Activated naive CD8-positive, alpha-beta T cell treated with anti-CD3 and anti-CD28 coated beads, Interleukin-2, amount 10 ng/mL, durations not matched to agents 7 days and 5 days (primary cell): ENCODE measurements at regions not wholly inside any gene's neighbourhood (a gene's known extent, or its start where the extent isn't known, plus 50 kb on each side); places are given as distances from the start of the nearest gene placed in this dataset.

ENCODE experiments used
- ATAC-seq: fragments of 150-1000 bp; cut with Tn5 transposase; one replicate; pipeline ENCODE4 v1.10.0; 2021; ENCODE audit warnings: low read depth, moderate library complexity
- POLR2A ChIA-PET: fragments of 350-600 bp; sonication (Branson Sonifier 250); formaldehyde crosslinking; loops from one replicate; lab custom pipeline; 2021; ENCODE audit warnings: antibody characterized with exemption; lab: Charles Lee
- DNase-seq: peaks from one replicate; pipeline ENCODE4 v3.0.0; 2021
- H3K27ac Mint-ChIP-seq: one replicate; pipeline ENCODE4 v1.8.0; 2022; ENCODE audit warnings: mild to moderate bottlenecking, mixed read lengths
- H3K27me3 Mint-ChIP-seq: one replicate; pipeline ENCODE4 v1.8.0; 2022; ENCODE audit warnings: mild to moderate bottlenecking, moderate library complexity, mixed read lengths
- H3K36me3 Mint-ChIP-seq: one replicate; pipeline ENCODE4 v1.8.0; 2021; ENCODE audit warnings: mild to moderate bottlenecking, mixed read lengths
- H3K4me1 Mint-ChIP-seq: one replicate; pipeline ENCODE4 v1.8.0; 2021; ENCODE audit warnings: mixed read lengths
- H3K4me3 Mint-ChIP-seq: one replicate; pipeline ENCODE4 v1.8.0; 2022; ENCODE audit warnings: mild to moderate bottlenecking, moderate library complexity, mixed read lengths
- H3K9me3 Mint-ChIP-seq: one replicate; pipeline ENCODE4 v1.8.0; 2021; ENCODE audit warnings: mixed read lengths

- no peak overlapping the region for H3K27ac Mint-ChIP-seq
- H3K4me3 Mint-ChIP-seq = no peak overlapping the region
- H3K4me1 Mint-ChIP-seq = no peaks in the 10 kb centered on the region
- POLR2A ChIA-PET = no interaction called here
- DNase-seq (no peak), ATAC-seq (no peak)
- H3K36me3 Mint-ChIP-seq = no peaks in the 10 kb centered on the region
- no peaks in the 10 kb centered on the region for H3K9me3 Mint-ChIP-seq
- H3K27me3 Mint-ChIP-seq = no peaks in the 10 kb centered on the region
Observed at GRCh38 chr14:84544486-84545131, 985.3 kb upstream of the FLRT2 start.

GRCh38 chr14:84546236-84546635, 983.7 kb upstream of the FLRT2 start:
- H3K27me3 Mint-ChIP-seq = no peaks in the 10 kb centered on the region
- H3K27ac Mint-ChIP-seq = no peak overlapping the region
- no peak overlapping the region for H3K4me3 Mint-ChIP-seq
- H3K9me3 Mint-ChIP-seq = no peaks in the 10 kb centered on the region
- no peaks in the 10 kb centered on the region for H3K36me3 Mint-ChIP-seq
- POLR2A ChIA-PET = no interaction called here
- H3K4me1 Mint-ChIP-seq = no peaks in the 10 kb centered on the region
- DNase-seq (no peak), ATAC-seq (no peak)

GRCh38 chr14:84554136-84554535, 975.8 kb upstream of the FLRT2 start:
- H3K9me3 Mint-ChIP-seq = peaks cover 2% of the 10 kb centered on the region
- no peaks in the 10 kb centered on the region for H3K4me1 Mint-ChIP-seq
- no peaks in the 10 kb centered on the region for H3K27me3 Mint-ChIP-seq
- H3K4me3 Mint-ChIP-seq = no peak overlapping the region
- no peak for DNase-seq
- H3K27ac Mint-ChIP-seq = no peak overlapping the region
- no peak for ATAC-seq
- POLR2A ChIA-PET = no interaction called here
- no peaks in the 10 kb centered on the region for H3K36me3 Mint-ChIP-seq

- Mint-ChIP-seq H3K4me3 (no peak overlapping the region), H3K27me3 (no peaks in the 10 kb centered on the region), H3K27ac (no peak overlapping the region), H3K4me1 (no peaks in the 10 kb centered on the region), H3K9me3 (peaks cover 2% of the 10 kb centered on the region), H3K36me3 (no peaks in the 10 kb centered on the region)
- ATAC-seq = no peak
- DNase-seq = no peak
- POLR2A ChIA-PET = no interaction called here
Observed at GRCh38 chr14:84555493-84555892, 974.5 kb upstream of the FLRT2 start.

GRCh38 chr14:84566109-84566508, 963.8 kb upstream of the FLRT2 start:
- Mint-ChIP-seq H3K27ac (no peak overlapping the region), H3K36me3 (no peaks in the 10 kb centered on the region), H3K4me1 (no peaks in the 10 kb centered on the region), H3K4me3 (no peak overlapping the region), H3K9me3 (peaks cover 9% of the 10 kb centered on the region), H3K27me3 (no peaks in the 10 kb centered on the region)
- no peak for DNase-seq
- ATAC-seq = no peak
- POLR2A ChIA-PET = no interaction called here

- ATAC-seq = no peak
- POLR2A ChIA-PET = no interaction called here
Observed at GRCh38 chr14:84575681-84576080, 954.3 kb upstream of the FLRT2 start.

GRCh38 chr14:84579292-84579691, 950.7 kb upstream of the FLRT2 start:
- POLR2A ChIA-PET = no interaction called here
- ATAC-seq = no peak

More at GRCh38 chr14:84575681-84576080, 954.3 kb upstream of the FLRT2 start:
- Mint-ChIP-seq H3K27me3 (no peaks in the 10 kb centered on the region), H3K4me3 (no peak overlapping the region), H3K27ac (no peak overlapping the region), H3K36me3 (no peaks in the 10 kb centered on the region), H3K9me3 (peaks cover 2% of the 10 kb centered on the region), H3K4me1 (no peaks in the 10 kb centered on the region)
- no peak for DNase-seq

GRCh38 chr14:84581041-84581440, 948.9 kb upstream of the FLRT2 start:
- H3K9me3 Mint-ChIP-seq = peaks cover 2% of the 10 kb centered on the region
- no peak overlapping the region for H3K27ac Mint-ChIP-seq
- H3K4me1 Mint-ChIP-seq = no peaks in the 10 kb centered on the region
- POLR2A ChIA-PET = no interaction called here
- ATAC-seq (no peak), DNase-seq (no peak)
- no peaks in the 10 kb centered on the region for H3K27me3 Mint-ChIP-seq
- no peaks in the 10 kb centered on the region for H3K36me3 Mint-ChIP-seq
- H3K4me3 Mint-ChIP-seq = no peak overlapping the region

More at GRCh38 chr14:84579292-84579691, 950.7 kb upstream of the FLRT2 start:
- DNase-seq = no peak
- H3K27ac Mint-ChIP-seq = no peak overlapping the region
- peaks cover 2% of the 10 kb centered on the region for H3K9me3 Mint-ChIP-seq
- H3K36me3 Mint-ChIP-seq = no peaks in the 10 kb centered on the region
- H3K4me1 Mint-ChIP-seq = no peaks in the 10 kb centered on the region
- H3K4me3 Mint-ChIP-seq = no peak overlapping the region
- H3K27me3 Mint-ChIP-seq = no peaks in the 10 kb centered on the region

GRCh38 chr14:84584511-84584910, 945.4 kb upstream of the FLRT2 start:
- no peak for DNase-seq
- H3K9me3 Mint-ChIP-seq = peaks cover 2% of the 10 kb centered on the region
- no peaks in the 10 kb centered on the region for H3K36me3 Mint-ChIP-seq
- no peak overlapping the region for H3K4me3 Mint-ChIP-seq
- H3K4me1 Mint-ChIP-seq = no peaks in the 10 kb centered on the region
- no peak for ATAC-seq
- no peak overlapping the region for H3K27ac Mint-ChIP-seq
- POLR2A ChIA-PET = no interaction called here
- no peaks in the 10 kb centered on the region for H3K27me3 Mint-ChIP-seq

- Mint-ChIP-seq H3K4me3 (no peak overlapping the region), H3K27me3 (no peaks in the 10 kb centered on the region), H3K9me3 (peaks cover 3% of the 10 kb centered on the region), H3K27ac (no peak overlapping the region), H3K4me1 (no peaks in the 10 kb centered on the region), H3K36me3 (no peaks in the 10 kb centered on the region)
- ATAC-seq = no peak
- DNase-seq = no peak
- POLR2A ChIA-PET = no interaction called here
Observed at GRCh38 chr14:84591827-84592445, 938.0 kb upstream of the FLRT2 start.

- no peaks in the 10 kb centered on the region for H3K36me3 Mint-ChIP-seq
- no peak overlapping the region for H3K4me3 Mint-ChIP-seq
- POLR2A ChIA-PET = no interaction called here
- no peaks in the 10 kb centered on the region for H3K4me1 Mint-ChIP-seq
- DNase-seq (no peak), ATAC-seq (no peak)
- H3K27me3 Mint-ChIP-seq = no peaks in the 10 kb centered on the region
- no peak overlapping the region for H3K27ac Mint-ChIP-seq
- peaks cover 3% of the 10 kb centered on the region for H3K9me3 Mint-ChIP-seq
Observed at GRCh38 chr14:84592770-84593169, 937.2 kb upstream of the FLRT2 start.

- ATAC-seq (no peak), DNase-seq (no peak)
- H3K4me1 Mint-ChIP-seq = no peaks in the 10 kb centered on the region
- POLR2A ChIA-PET = no interaction called here
- peaks cover 3% of the 10 kb centered on the region for H3K9me3 Mint-ChIP-seq
- no peaks in the 10 kb centered on the region for H3K27me3 Mint-ChIP-seq
- no peak overlapping the region for H3K4me3 Mint-ChIP-seq
- H3K27ac Mint-ChIP-seq = no peak overlapping the region
- H3K36me3 Mint-ChIP-seq = no peaks in the 10 kb centered on the region
Observed at GRCh38 chr14:84610086-84610485, 919.9 kb upstream of the FLRT2 start.

GRCh38 chr14:84622357-84622756, 907.6 kb upstream of the FLRT2 start:
- POLR2A ChIA-PET = no interaction called here
- DNase-seq (no peak), ATAC-seq (no peak)
- Mint-ChIP-seq H3K27me3 (no peaks in the 10 kb centered on the region), H3K9me3 (peaks cover 2% of the 10 kb centered on the region), H3K4me3 (no peak overlapping the region), H3K4me1 (no peaks in the 10 kb centered on the region), H3K36me3 (no peaks in the 10 kb centered on the region), H3K27ac (no peak overlapping the region)

GRCh38 chr14:84643446-84643845, 886.5 kb upstream of the FLRT2 start:
- POLR2A ChIA-PET = no interaction called here
- no peak for ATAC-seq
- H3K27me3 Mint-ChIP-seq = no peaks in the 10 kb centered on the region

More at GRCh38 chr14:84643446-84643845, 886.5 kb upstream of the FLRT2 start:
- no peak for DNase-seq
- no peaks in the 10 kb centered on the region for H3K36me3 Mint-ChIP-seq
- no peaks in the 10 kb centered on the region for H3K4me1 Mint-ChIP-seq
- no peak overlapping the region for H3K27ac Mint-ChIP-seq
- H3K4me3 Mint-ChIP-seq = no peak overlapping the region
- H3K9me3 Mint-ChIP-seq = peaks cover 8% of the 10 kb centered on the region
